ENCODE measurements at regions not wholly inside any gene's neighbourhood (a gene's known extent, or its start where the extent isn't known, plus 50 kb on each side); places are given as distances from the start of the nearest gene placed in this dataset.

GRCh38 chr22:34370711-34371110 lies 450.4 kb upstream of the LARGE1 start:
- no peak overlapping the region for H3K4me3 ChIP-seq (ENCODE audit: control insufficient read depth in 2 of 3, extremely low read depth in 1 of 3, insufficient read depth in 2 of 3, low read depth in 1 of 3, low read length in 3 of 3)
- no peaks in the 10 kb centered on the region for H3K27me3 ChIP-seq (ENCODE audit: control insufficient read depth, extremely low read depth, insufficient read depth, low read length)
- no peaks in the 10 kb centered on the region for H3K79me2 ChIP-seq (ENCODE audit: control insufficient read depth, insufficient read depth, low read length)
- no peaks in the 10 kb centered on the region for H3K9me1 ChIP-seq (ENCODE audit: control insufficient read depth, extremely low read depth, insufficient read depth, low read length)
- no peaks in the 10 kb centered on the region for H3K4me1 ChIP-seq (ENCODE audit: control insufficient read depth, extremely low read depth, insufficient read depth, low read length)
- no peaks in the 10 kb centered on the region for H4K20me1 ChIP-seq (ENCODE audit: control insufficient read depth, extremely low read depth, insufficient read depth, low read length)
- TF ChIP-seq EZH2 (IDR thresholded peaks at IDR 0.05; ENCODE audit: low read length) = no peak
- TF ChIP-seq, protein P1, sequence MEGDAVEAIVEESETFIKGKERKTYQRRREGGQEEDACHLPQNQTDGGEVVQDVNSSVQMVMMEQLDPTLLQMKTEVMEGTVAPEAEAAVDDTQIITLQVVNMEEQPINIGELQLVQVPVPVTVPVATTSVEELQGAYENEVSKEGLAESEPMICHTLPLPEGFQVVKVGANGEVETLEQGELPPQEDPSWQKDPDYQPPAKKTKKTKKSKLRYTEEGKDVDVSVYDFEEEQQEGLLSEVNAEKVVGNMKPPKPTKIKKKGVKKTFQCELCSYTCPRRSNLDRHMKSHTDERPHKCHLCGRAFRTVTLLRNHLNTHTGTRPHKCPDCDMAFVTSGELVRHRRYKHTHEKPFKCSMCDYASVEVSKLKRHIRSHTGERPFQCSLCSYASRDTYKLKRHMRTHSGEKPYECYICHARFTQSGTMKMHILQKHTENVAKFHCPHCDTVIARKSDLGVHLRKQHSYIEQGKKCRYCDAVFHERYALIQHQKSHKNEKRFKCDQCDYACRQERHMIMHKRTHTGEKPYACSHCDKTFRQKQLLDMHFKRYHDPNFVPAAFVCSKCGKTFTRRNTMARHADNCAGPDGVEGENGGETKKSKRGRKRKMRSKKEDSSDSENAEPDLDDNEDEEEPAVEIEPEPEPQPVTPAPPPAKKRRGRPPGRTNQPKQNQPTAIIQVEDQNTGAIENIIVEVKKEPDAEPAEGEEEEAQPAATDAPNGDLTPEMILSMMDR (optimal IDR thresholded peaks at IDR 0.05 in 1 of 3, IDR thresholded peaks at IDR 0.05 in 1 of 3, conservative IDR thresholded peaks at IDR 0.05 in 1 of 3; ENCODE audit: extremely low read depth in 1 of 3, insufficient read depth in 2 of 3, low read length in 3 of 3) = no peak
- H3K9ac ChIP-seq (ENCODE audit: control insufficient read depth, extremely low read depth, insufficient read depth, low read length) = no peak overlapping the region
- dilution Hi-C loops (cut with MboI; ENCODE audit: extremely low pct_ligation_motif_present, low sequenced_read_pairs) = no loop called here
- no peak overlapping the region for H3K4me2 ChIP-seq (ENCODE audit: control insufficient read depth, extremely low read depth, insufficient read depth, low read depth, low read length)
- no peaks in the 10 kb centered on the region for H3K36me3 ChIP-seq (ENCODE audit: control insufficient read depth in 2 of 2, extremely low read depth in 1 of 2, insufficient read depth in 2 of 2, low read length in 2 of 2)
- no peaks in the 10 kb centered on the region for H3K9me3 ChIP-seq (ENCODE audit: control insufficient read depth, low read depth, low read length)
- H2AFZ ChIP-seq (ENCODE audit: control insufficient read depth, low read length) = no peak overlapping the region
- DNase-seq (ENCODE audit: low read depth, low spot score) (no peak), FAIRE-seq (no peak)
- no peak overlapping the region for H3K27ac ChIP-seq (ENCODE audit: control insufficient read depth, insufficient read depth, low read length)

DNA sequence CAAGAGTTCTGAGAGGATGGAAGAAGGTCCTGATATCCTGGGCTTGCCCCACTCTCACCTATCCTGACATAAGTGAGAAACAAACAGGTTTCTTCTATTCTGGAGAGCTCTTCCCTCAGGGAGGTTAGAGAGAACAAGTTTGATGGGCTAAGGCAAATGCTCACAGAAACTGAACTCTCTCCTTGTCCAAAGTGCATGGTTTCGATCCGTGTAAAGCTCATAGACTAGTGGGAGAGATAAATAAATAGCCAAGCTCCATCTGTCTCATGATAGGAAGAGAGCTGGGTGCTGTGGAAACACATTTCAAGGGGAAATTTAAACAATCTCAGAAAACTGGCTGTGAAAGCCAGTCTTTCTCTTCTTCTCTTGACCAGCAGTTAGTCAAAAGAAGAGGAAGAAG lies 459.5 kb upstream of the LARGE1 start:
- no peak overlapping the region for H3K4me3 ChIP-seq (ENCODE audit: control insufficient read depth in 2 of 3, extremely low read depth in 1 of 3, insufficient read depth in 2 of 3, low read depth in 1 of 3, low read length in 3 of 3)
- no peaks in the 10 kb centered on the region for H3K4me1 ChIP-seq (ENCODE audit: control insufficient read depth, extremely low read depth, insufficient read depth, low read length)
- no peaks in the 10 kb centered on the region for H3K79me2 ChIP-seq (ENCODE audit: control insufficient read depth, insufficient read depth, low read length)
- no peak for TF ChIP-seq EZH2 (IDR thresholded peaks at IDR 0.05; ENCODE audit: low read length)
- TF ChIP-seq, protein P1 (optimal IDR thresholded peaks at IDR 0.05 in 1 of 3, IDR thresholded peaks at IDR 0.05 in 1 of 3, conservative IDR thresholded peaks at IDR 0.05 in 1 of 3; ENCODE audit: extremely low read depth in 1 of 3, insufficient read depth in 2 of 3, low read length in 3 of 3) = no peak
- dilution Hi-C loops (cut with MboI; ENCODE audit: extremely low pct_ligation_motif_present, low sequenced_read_pairs) = no loop called here
- H3K27ac ChIP-seq (ENCODE audit: control insufficient read depth, insufficient read depth, low read length) = no peak overlapping the region
- no peak for FAIRE-seq
- H3K9me1 ChIP-seq (ENCODE audit: control insufficient read depth, extremely low read depth, insufficient read depth, low read length) = no peaks in the 10 kb centered on the region
- no peaks in the 10 kb centered on the region for H3K27me3 ChIP-seq (ENCODE audit: control insufficient read depth, extremely low read depth, insufficient read depth, low read length)
- no peak for DNase-seq (ENCODE audit: low read depth, low spot score)
- no peaks in the 10 kb centered on the region for H3K9me3 ChIP-seq (ENCODE audit: control insufficient read depth, low read depth, low read length)
- H2AFZ ChIP-seq (ENCODE audit: control insufficient read depth, low read length) = no peak overlapping the region
- no peak overlapping the region for H3K4me2 ChIP-seq (ENCODE audit: control insufficient read depth, extremely low read depth, insufficient read depth, low read depth, low read length)
- no peaks in the 10 kb centered on the region for H3K36me3 ChIP-seq (ENCODE audit: control insufficient read depth in 2 of 2, extremely low read depth in 1 of 2, insufficient read depth in 2 of 2, low read length in 2 of 2)
- no peak overlapping the region for H3K9ac ChIP-seq (ENCODE audit: control insufficient read depth, extremely low read depth, insufficient read depth, low read length)
- H4K20me1 ChIP-seq (ENCODE audit: control insufficient read depth, extremely low read depth, insufficient read depth, low read length) = no peaks in the 10 kb centered on the region

Data from keratinocyte (primary cell).